Natural killer cell (primary cell): ENCODE measurements at regions not wholly inside any gene's neighbourhood (a gene's known extent, or its start where the extent isn't known, plus 50 kb on each side); places are given as distances from the start of the nearest gene placed in this dataset.
"Not testable (repeated sequence)": the region's sequence is repeated elsewhere in the genome, so short reads cannot be mapped to it uniquely, and the experiment has no call there.

ENCODE experiments used
- ATAC-seq, 3 donors: fragments of 150-1000 bp in 2 of 3; fragments of 200-7000 bp in 1 of 3; cut with Tn5 transposase; 1 replicate in 1 of 3; 2 replicates in 2 of 3; pipeline ENCODE4 v1.10.0; 2021; ENCODE audit warnings: mild to moderate bottlenecking in 2 of 3, moderate library complexity in 2 of 3
- DNase-seq, 2 donors: peaks; one replicate each; pipeline versions ENCODE4 v3.0.0 to v3.0.0-alpha.2; 2013 to 2021; ENCODE audit warnings: mixed read lengths in 1 of 2
- H3K27ac ChIP-seq: one replicate; pipeline ENCODE4 v1.5.1; 2013; ENCODE audit warnings: mild to moderate bottlenecking, low read length
- H3K27me3 ChIP-seq: one replicate; pipeline ENCODE4 v1.6.1; 2013; ENCODE audit warnings: low read length; ENCODE audit not compliant: control insufficient read depth, insufficient read depth
- H3K36me3 ChIP-seq: one replicate; pipeline ENCODE4 v1.6.1; 2013; ENCODE audit warnings: low read length; ENCODE audit not compliant: control insufficient read depth, insufficient read depth
- H3K4me1 ChIP-seq: one replicate; pipeline ENCODE4 v1.6.1; 2013; ENCODE audit warnings: low read length; ENCODE audit not compliant: control insufficient read depth, insufficient read depth
- H3K4me3 ChIP-seq: one replicate; pipeline ENCODE4 v1.5.1; 2013; ENCODE audit warnings: low read length
- H3K9me3 ChIP-seq: one replicate; pipeline ENCODE4 v1.6.1; 2013; ENCODE audit warnings: low read length; ENCODE audit not compliant: control insufficient read depth, insufficient read depth
- H3K27ac Mint-ChIP-seq, 2 donors: one replicate each; pipeline ENCODE4 v1.8.0; 2022; ENCODE audit warnings: mild to moderate bottlenecking in 2 of 2, mixed read lengths in 2 of 2, moderate library complexity in 1 of 2
- H3K27me3 Mint-ChIP-seq, 2 donors: one replicate each; pipeline ENCODE4 v1.8.0; 2022; ENCODE audit warnings: low read depth in 2 of 2, mixed read lengths in 2 of 2
- H3K36me3 Mint-ChIP-seq: one replicate; pipeline ENCODE4 v1.8.0; 2022; ENCODE audit warnings: mixed read lengths
- H3K4me1 Mint-ChIP-seq, 2 donors: one replicate each; pipeline ENCODE4 v1.8.0; 2022; ENCODE audit warnings: mixed read lengths in 2 of 2
- H3K4me3 Mint-ChIP-seq: one replicate; pipeline ENCODE4 v1.8.0; 2022; ENCODE audit warnings: mild to moderate bottlenecking, moderate library complexity, mixed read lengths
- H3K9me3 Mint-ChIP-seq, 2 donors: one replicate each; pipeline ENCODE4 v1.8.0; 2022; ENCODE audit warnings: mixed read lengths in 2 of 2
- WGBS: methylation state at CpG from one replicate; pipeline ENCODE4 v1.1.7; 2013; ENCODE audit warnings: missing lambda C conversion rate; ENCODE audit not compliant: insufficient coverage; 5-methylcytosine and 5-hydroxymethylcytosine counted together
- intact Hi-C: fragments of 100-400 bp; cut with micrococcal nuclease; formaldehyde crosslinking; loops from one replicate; pipeline ENCODE4 v1.14.2; 2022
- TF ChIP-seq, protein P1 (sequence below): fragments of 200-600 bp; IDR thresholded peaks from one replicate; pipeline ENCODE4 v1.8.0; 2022; ENCODE audit warnings: antibody characterized with exemption

- H3K36me3 Mint-ChIP-seq = no peaks in the 10 kb centered on the region
- no peak for DNase-seq
- peaks cover 10 to 13% of the 10 kb centered on the region in 2 donors for H3K9me3 Mint-ChIP-seq
- no peak overlapping the region for H3K27ac Mint-ChIP-seq
- H3K4me1 Mint-ChIP-seq = no peaks in the 10 kb centered on the region
- 94% methylated on average over 3 of the region's 3 CpGs for WGBS
- no peak for ATAC-seq
- intact Hi-C loops = no loop called here
- no peaks in the 10 kb centered on the region for H3K27me3 ChIP-seq
- H3K4me3 ChIP-seq = no peak overlapping the region
- no peaks in the 10 kb centered on the region for H3K9me3 ChIP-seq
- H3K27me3 Mint-ChIP-seq = no peaks in the 10 kb centered on the region
- TF ChIP-seq, protein P1, sequence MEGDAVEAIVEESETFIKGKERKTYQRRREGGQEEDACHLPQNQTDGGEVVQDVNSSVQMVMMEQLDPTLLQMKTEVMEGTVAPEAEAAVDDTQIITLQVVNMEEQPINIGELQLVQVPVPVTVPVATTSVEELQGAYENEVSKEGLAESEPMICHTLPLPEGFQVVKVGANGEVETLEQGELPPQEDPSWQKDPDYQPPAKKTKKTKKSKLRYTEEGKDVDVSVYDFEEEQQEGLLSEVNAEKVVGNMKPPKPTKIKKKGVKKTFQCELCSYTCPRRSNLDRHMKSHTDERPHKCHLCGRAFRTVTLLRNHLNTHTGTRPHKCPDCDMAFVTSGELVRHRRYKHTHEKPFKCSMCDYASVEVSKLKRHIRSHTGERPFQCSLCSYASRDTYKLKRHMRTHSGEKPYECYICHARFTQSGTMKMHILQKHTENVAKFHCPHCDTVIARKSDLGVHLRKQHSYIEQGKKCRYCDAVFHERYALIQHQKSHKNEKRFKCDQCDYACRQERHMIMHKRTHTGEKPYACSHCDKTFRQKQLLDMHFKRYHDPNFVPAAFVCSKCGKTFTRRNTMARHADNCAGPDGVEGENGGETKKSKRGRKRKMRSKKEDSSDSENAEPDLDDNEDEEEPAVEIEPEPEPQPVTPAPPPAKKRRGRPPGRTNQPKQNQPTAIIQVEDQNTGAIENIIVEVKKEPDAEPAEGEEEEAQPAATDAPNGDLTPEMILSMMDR = no peak
- no peaks in the 10 kb centered on the region for H3K4me1 ChIP-seq
- H3K36me3 ChIP-seq = no peaks in the 10 kb centered on the region
- H3K27ac ChIP-seq = no peak overlapping the region
- no peak overlapping the region for H3K4me3 Mint-ChIP-seq
Measured at GRCh38 chr17:54196751-54197150, 374.0 kb downstream of the KIF2B start.

- H3K9me3 Mint-ChIP-seq, ATAC-seq, H3K27ac Mint-ChIP-seq, H3K9me3 ChIP-seq, H3K4me3 Mint-ChIP-seq, DNase-seq, H3K27ac ChIP-seq, intact Hi-C loops, H3K4me1 ChIP-seq, H3K27me3 Mint-ChIP-seq, H3K36me3 Mint-ChIP-seq, H3K4me1 Mint-ChIP-seq, H3K36me3 ChIP-seq, H3K4me3 ChIP-seq, H3K27me3 ChIP-seq: not testable (repeated sequence)
- WGBS = no CpG with 5 or more reads among the region's 2 CpGs
Measured at GRCh38 chr17:54201380-54201779, 378.7 kb downstream of the KIF2B start.

DNA sequence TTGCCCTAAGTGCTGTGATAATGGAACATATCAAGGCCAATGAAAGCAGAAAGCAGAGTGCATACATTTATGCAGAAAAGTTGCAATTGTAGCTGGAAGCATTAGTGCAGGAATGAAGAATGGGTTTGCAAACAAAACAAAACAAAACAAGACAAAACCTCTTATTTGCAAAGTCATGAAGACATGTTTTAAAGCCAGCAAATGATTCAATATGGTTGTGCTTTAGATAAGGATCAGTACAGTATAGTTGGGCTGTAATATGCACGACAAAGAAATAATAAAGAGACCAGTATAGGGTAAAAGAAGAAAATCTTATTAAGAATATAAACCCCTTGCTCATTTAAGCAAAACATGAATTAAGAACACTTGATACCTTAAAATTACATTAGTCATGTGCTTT lies 398.1 kb downstream of the KIF2B start:
- intact Hi-C loops = no loop called here
- no peak for DNase-seq

GRCh38 chr17:54221499-54221898 lies 398.8 kb downstream of the KIF2B start:
- ATAC-seq = no peak
- TF ChIP-seq, protein P1 = no peak
- H3K27me3 ChIP-seq = no peaks in the 10 kb centered on the region
- H3K4me3 Mint-ChIP-seq = no peak overlapping the region
- no peak for DNase-seq
- H3K27ac Mint-ChIP-seq = no peak overlapping the region
- H3K36me3 ChIP-seq = no peaks in the 10 kb centered on the region
- intact Hi-C loops = no loop called here
- no peaks in the 10 kb centered on the region for H3K9me3 ChIP-seq
- no peaks in the 10 kb centered on the region for H3K4me1 Mint-ChIP-seq
- peaks cover 4 to 10% of the 10 kb centered on the region in 2 donors for H3K9me3 Mint-ChIP-seq
- no peak overlapping the region for H3K27ac ChIP-seq
- H3K27me3 Mint-ChIP-seq = no peaks in the 10 kb centered on the region
- peaks cover 7% of the 10 kb centered on the region for H3K36me3 Mint-ChIP-seq
- H3K4me3 ChIP-seq = no peak overlapping the region
- H3K4me1 ChIP-seq = no peaks in the 10 kb centered on the region
- no CpG with 5 or more reads among the region's 2 CpGs for WGBS

More for the DNA sequence above, 398.1 kb downstream of the KIF2B start:
- no peaks in the 10 kb centered on the region for H3K4me1 Mint-ChIP-seq
- peaks cover 7% of the 10 kb centered on the region for H3K36me3 Mint-ChIP-seq
- H3K4me1 ChIP-seq = no peaks in the 10 kb centered on the region
- no peaks in the 10 kb centered on the region for H3K9me3 ChIP-seq
- H3K27ac ChIP-seq = no peak overlapping the region
- no peaks in the 10 kb centered on the region for H3K36me3 ChIP-seq
- no peaks in the 10 kb centered on the region for H3K27me3 Mint-ChIP-seq
- peaks cover 4 to 12% of the 10 kb centered on the region in 2 donors for H3K9me3 Mint-ChIP-seq
- H3K4me3 ChIP-seq = no peak overlapping the region
- no peaks in the 10 kb centered on the region for H3K27me3 ChIP-seq
- no peak for ATAC-seq
- no peak overlapping the region for H3K27ac Mint-ChIP-seq
- no CpG with 5 or more reads among the region's 1 CpG for WGBS
- H3K4me3 Mint-ChIP-seq = no peak overlapping the region
- TF ChIP-seq, protein P1 = no peak
